ENCODE measurements at regions not wholly inside any gene's neighbourhood (a gene's known extent, or its start where the extent isn't known, plus 50 kb on each side); places are given as distances from the start of the nearest gene placed in this dataset.

- Histone ChIP-seq H3K36me3 (ENCODE audit: control insufficient read depth, insufficient read depth, low read length) (no peaks in the 10 kb centered on the region), H3K4me1 (peaks cover 27% of the 10 kb centered on the region), H3K9me3 (no peaks in the 10 kb centered on the region), H3K4me3 (ENCODE audit: low read depth, low read length) (no peak overlapping the region), H3K27me3 (replicated peaks; ENCODE audit: control insufficient read depth, insufficient read depth, low read length) (no peaks in the 10 kb centered on the region)
- Mint-ChIP-seq H3K9me3 (ENCODE audit: unreplicated experiment) (peaks cover 16% of the 10 kb centered on the region), H3K27me3 (ENCODE audit: insufficient read depth, unreplicated experiment) (no peaks in the 10 kb centered on the region), H3K4me3 (ENCODE audit: unreplicated experiment) (no peak overlapping the region), H3K36me3 (ENCODE audit: insufficient read depth, unreplicated experiment) (no peaks in the 10 kb centered on the region), H3K27ac (ENCODE audit: unreplicated experiment) (no peak overlapping the region), H3K4me1 (ENCODE audit: low read depth, unreplicated experiment) (peaks cover 29% of the 10 kb centered on the region)
- TF ChIP-seq, protein P1, sequence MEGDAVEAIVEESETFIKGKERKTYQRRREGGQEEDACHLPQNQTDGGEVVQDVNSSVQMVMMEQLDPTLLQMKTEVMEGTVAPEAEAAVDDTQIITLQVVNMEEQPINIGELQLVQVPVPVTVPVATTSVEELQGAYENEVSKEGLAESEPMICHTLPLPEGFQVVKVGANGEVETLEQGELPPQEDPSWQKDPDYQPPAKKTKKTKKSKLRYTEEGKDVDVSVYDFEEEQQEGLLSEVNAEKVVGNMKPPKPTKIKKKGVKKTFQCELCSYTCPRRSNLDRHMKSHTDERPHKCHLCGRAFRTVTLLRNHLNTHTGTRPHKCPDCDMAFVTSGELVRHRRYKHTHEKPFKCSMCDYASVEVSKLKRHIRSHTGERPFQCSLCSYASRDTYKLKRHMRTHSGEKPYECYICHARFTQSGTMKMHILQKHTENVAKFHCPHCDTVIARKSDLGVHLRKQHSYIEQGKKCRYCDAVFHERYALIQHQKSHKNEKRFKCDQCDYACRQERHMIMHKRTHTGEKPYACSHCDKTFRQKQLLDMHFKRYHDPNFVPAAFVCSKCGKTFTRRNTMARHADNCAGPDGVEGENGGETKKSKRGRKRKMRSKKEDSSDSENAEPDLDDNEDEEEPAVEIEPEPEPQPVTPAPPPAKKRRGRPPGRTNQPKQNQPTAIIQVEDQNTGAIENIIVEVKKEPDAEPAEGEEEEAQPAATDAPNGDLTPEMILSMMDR (IDR thresholded peaks at IDR 0.05; ENCODE audit: insufficient read depth in 1 of 2, low read depth in 1 of 2, low read length in 1 of 2, severe bottlenecking in 1 of 2, unreplicated experiment in 1 of 2) = no peak
- no peak for DNase-seq
- intact Hi-C loops (cut with micrococcal nuclease; ENCODE audit: unreplicated experiment) = no loop called here
- ChIA-PET CTCF (no interaction called here), POLR2A (no interaction called here)
- BruUV-seq (replicated peaks) = no TSS peak
These were observed 248.0 kb downstream of the IKZF2 start for GRCh38 chr2:212903413-212903812.

GRCh38 chr2:212902421-212902820, 249.0 kb downstream of the IKZF2 start:
- Mint-ChIP-seq H3K9me3 (ENCODE audit: unreplicated experiment) (peaks cover 16% of the 10 kb centered on the region), H3K36me3 (ENCODE audit: insufficient read depth, unreplicated experiment) (no peaks in the 10 kb centered on the region), H3K27ac (ENCODE audit: unreplicated experiment) (no peak overlapping the region), H3K27me3 (ENCODE audit: insufficient read depth, unreplicated experiment) (no peaks in the 10 kb centered on the region), H3K4me3 (ENCODE audit: unreplicated experiment) (no peak overlapping the region), H3K4me1 (ENCODE audit: low read depth, unreplicated experiment) (peaks cover 26% of the 10 kb centered on the region)
- BruUV-seq (replicated peaks) = no TSS peak
- Histone ChIP-seq H3K4me3 (ENCODE audit: low read depth, low read length) (no peak overlapping the region), H3K27me3 (replicated peaks; ENCODE audit: control insufficient read depth, insufficient read depth, low read length) (no peaks in the 10 kb centered on the region), H3K4me1 (peaks cover 27% of the 10 kb centered on the region), H3K9me3 (no peaks in the 10 kb centered on the region), H3K36me3 (ENCODE audit: control insufficient read depth, insufficient read depth, low read length) (no peaks in the 10 kb centered on the region)
- CTCF ChIA-PET = no interaction called here
- POLR2A ChIA-PET = no interaction called here
- DNase-seq = no peak
- intact Hi-C loops (cut with micrococcal nuclease; ENCODE audit: unreplicated experiment) = no loop called here
- TF ChIP-seq, protein P1 (IDR thresholded peaks at IDR 0.05; ENCODE audit: insufficient read depth in 1 of 2, low read depth in 1 of 2, low read length in 1 of 2, severe bottlenecking in 1 of 2, unreplicated experiment in 1 of 2) = no peak

- peak in 1 of 2 experiments; percentile 3 for DNase-seq
- Mint-ChIP-seq H3K27me3 (ENCODE audit: insufficient read depth, unreplicated experiment) (no peaks in the 10 kb centered on the region), H3K36me3 (ENCODE audit: insufficient read depth, unreplicated experiment) (no peaks in the 10 kb centered on the region), H3K4me3 (ENCODE audit: unreplicated experiment) (no peak overlapping the region), H3K9me3 (ENCODE audit: unreplicated experiment) (peaks cover 16% of the 10 kb centered on the region), H3K4me1 (ENCODE audit: low read depth, unreplicated experiment) (peaks cover 23% of the 10 kb centered on the region), H3K27ac (ENCODE audit: unreplicated experiment) (no peak overlapping the region)
- Histone ChIP-seq H3K36me3 (ENCODE audit: control insufficient read depth, insufficient read depth, low read length) (no peaks in the 10 kb centered on the region), H3K4me1 (peaks cover 25% of the 10 kb centered on the region), H3K4me3 (ENCODE audit: low read depth, low read length) (no peak overlapping the region), H3K27me3 (replicated peaks; ENCODE audit: control insufficient read depth, insufficient read depth, low read length) (no peaks in the 10 kb centered on the region), H3K9me3 (no peaks in the 10 kb centered on the region)
- BruUV-seq (replicated peaks) = no TSS peak
- intact Hi-C loops (cut with micrococcal nuclease; ENCODE audit: unreplicated experiment) = no loop called here
- POLR2A ChIA-PET = no interaction called here
- TF ChIP-seq, protein P1 (IDR thresholded peaks at IDR 0.05; ENCODE audit: insufficient read depth in 1 of 2, low read depth in 1 of 2, low read length in 1 of 2, severe bottlenecking in 1 of 2, unreplicated experiment in 1 of 2) = no peak
- CTCF ChIA-PET = no interaction called here
These were observed 249.7 kb downstream of the IKZF2 start for GRCh38 chr2:212901604-212902275.

Measured in Caco-2 (cell line).